Lower leg skin (tissue), 4 donors: ENCODE measurements at regions not wholly inside any gene's neighbourhood (a gene's known extent, or its start where the extent isn't known, plus 50 kb on each side); places are given as distances from the start of the nearest gene placed in this dataset.

Experiments used
- DNase-seq, 2 donors: peaks; one replicate each; pipeline ENCODE4 v3.0.0-alpha.2; 2019; ENCODE audit warnings: low spot score in 2 of 2
- H3K4me3 ChIP-seq: fragments of 200-600 bp; sonication (generic); 2 replicates; pipeline ENCODE4 v1.5.1; 2017; ENCODE audit warnings: mild to moderate bottlenecking, low read depth; ENCODE audit not compliant: poor library complexity, severe bottlenecking
- CTCF ChIP-seq, 3 donors: fragments of 450-650 bp; IDR thresholded peaks; one replicate each; pipeline ENCODE4 v1.5.1; 2016; ENCODE audit warnings: antibody characterized with exemption in 3 of 3, mild to moderate bottlenecking in 3 of 3, moderate library complexity in 2 of 3
- POLR2A ChIP-seq, 2 donors: fragments of 450-650 bp; IDR thresholded peaks; one replicate each; pipeline ENCODE4 v1.6.1; 2016 to 2017; ENCODE audit warnings: antibody characterized with exemption in 2 of 2, mild to moderate bottlenecking in 1 of 2, moderate library complexity in 1 of 2
- WGBS, 2 donors: methylation state at CpG; one replicate each; pipeline ENCODE4 v1.1.5; 2018; 5-methylcytosine and 5-hydroxymethylcytosine counted together
- intact Hi-C: fragments of 100-400 bp; cut with DNase I; formaldehyde crosslinking; loops from one replicate; pipeline ENCODE4 v1.15.0; 2023; ENCODE audit warnings: low total_unique reads

DNA sequence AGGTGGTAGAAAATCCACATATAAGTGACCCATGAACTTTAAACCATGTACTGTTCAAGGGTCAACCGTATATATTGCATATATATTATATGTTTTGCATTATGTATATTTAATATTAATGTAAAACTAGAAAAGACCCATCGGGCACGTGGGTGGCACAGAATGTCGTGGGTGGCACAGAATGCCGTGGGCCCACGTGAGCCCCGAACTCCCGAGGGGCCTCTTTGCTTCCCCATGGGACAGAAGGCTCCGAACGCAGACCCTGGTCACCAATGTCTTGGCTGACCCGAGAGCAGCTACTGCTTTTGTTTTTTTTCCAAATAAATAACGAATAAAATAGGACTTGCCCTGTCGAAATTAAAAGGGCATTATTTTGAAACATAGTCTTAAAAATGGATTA lies 415.4 kb downstream of the BRD1 start:
- peak in 1 of 2 donors; percentile 59 for DNase-seq
- intact Hi-C loops = no loop called here
- no peak overlapping the region for H3K4me3 ChIP-seq
- 83 to 89% methylated on average over 13 of the region's 13 CpGs for WGBS, 2 donors
- TF ChIP-seq POLR2A (IDR thresholded peaks at IDR 0.05) (no peak), CTCF (IDR thresholded peaks at IDR 0.05) (no peak)

DNA sequence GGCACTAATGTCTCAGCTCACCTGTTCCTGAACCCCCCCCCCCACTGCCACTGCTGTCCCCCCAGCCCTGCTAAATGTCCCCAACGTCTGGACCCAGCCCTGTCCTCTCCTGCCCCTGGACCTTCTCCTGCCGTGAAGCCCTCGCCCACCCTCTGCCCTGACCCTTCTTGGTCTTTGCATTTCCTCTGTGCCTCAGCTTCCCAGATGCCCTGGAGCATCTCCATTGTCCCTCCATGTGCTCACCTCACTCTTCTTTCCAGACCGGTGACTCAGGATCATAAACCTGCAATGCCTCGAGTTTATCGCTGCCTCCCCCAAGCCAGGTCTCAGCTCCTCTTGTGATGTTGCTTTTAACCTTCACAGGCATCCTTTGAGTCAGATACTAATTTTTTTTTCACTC lies 416.4 kb downstream of the BRD1 start:
- no peak overlapping the region for H3K4me3 ChIP-seq
- no peak for TF ChIP-seq CTCF (IDR thresholded peaks at IDR 0.05)
- TF ChIP-seq POLR2A (IDR thresholded peaks at IDR 0.05) = no peak
- intact Hi-C loops = no loop called here
- 54 to 60% methylated on average over 6 of the region's 6 CpGs for WGBS, 2 donors
- peak in 1 of 2 donors; percentile 31 for DNase-seq

- 38 to 47% methylated on average over 8 of the region's 8 CpGs for WGBS, 2 donors
- intact Hi-C loops = no loop called here
- H3K4me3 ChIP-seq = no peak overlapping the region
- TF ChIP-seq POLR2A (IDR thresholded peaks at IDR 0.05) (no peak), CTCF (IDR thresholded peaks at IDR 0.05) (no peak)
- DNase-seq = peak; percentile 4 to 21
These were observed 419.4 kb downstream of the BRD1 start for GRCh38 chr22:49408102-49408836.

DNA sequence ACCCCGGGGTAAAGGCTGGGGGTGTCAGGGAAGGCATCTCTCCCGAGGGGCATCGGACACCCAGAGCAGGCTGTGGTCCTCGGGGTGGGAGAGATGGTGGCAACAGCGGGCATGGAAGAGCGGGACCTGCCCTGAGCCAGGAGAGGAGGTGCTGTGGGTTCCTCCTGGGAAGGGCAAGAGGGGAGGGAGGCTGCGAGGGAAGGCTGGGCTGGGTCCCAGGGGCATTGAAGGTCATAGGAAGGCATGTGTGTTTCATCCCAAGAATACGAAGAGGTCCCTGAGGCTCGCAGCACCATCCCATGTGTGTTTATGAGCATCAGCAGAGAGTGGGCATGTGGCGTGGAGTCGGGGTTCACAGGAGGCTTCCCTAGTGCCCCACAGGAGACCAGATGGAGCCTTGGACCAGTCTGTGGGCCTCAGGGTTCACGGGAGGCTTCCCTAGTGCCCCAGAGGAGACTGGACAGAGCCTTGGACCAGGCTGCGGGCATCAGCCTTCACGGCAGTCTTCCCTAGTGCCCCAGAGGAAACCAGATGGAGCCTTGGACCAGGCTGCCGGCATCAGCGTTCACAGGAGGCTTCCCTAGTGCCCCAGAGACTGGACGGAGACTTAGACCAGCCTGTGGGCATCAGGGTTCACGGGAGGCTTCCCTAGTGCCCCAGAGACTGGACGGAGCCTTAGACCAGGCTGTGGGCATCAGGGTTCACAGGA lies 420.6 kb downstream of the BRD1 start:
- intact Hi-C loops = no loop called here
- TF ChIP-seq POLR2A (IDR thresholded peaks at IDR 0.05) (no peak), CTCF (IDR thresholded peaks at IDR 0.05) (no peak)
- DNase-seq = peak in 1 of 2 donors; percentile 2
- 75 to 80% methylated on average over 12 to 17 of the region's 19 CpGs for WGBS, 2 donors
- no peak overlapping the region for H3K4me3 ChIP-seq

DNA sequence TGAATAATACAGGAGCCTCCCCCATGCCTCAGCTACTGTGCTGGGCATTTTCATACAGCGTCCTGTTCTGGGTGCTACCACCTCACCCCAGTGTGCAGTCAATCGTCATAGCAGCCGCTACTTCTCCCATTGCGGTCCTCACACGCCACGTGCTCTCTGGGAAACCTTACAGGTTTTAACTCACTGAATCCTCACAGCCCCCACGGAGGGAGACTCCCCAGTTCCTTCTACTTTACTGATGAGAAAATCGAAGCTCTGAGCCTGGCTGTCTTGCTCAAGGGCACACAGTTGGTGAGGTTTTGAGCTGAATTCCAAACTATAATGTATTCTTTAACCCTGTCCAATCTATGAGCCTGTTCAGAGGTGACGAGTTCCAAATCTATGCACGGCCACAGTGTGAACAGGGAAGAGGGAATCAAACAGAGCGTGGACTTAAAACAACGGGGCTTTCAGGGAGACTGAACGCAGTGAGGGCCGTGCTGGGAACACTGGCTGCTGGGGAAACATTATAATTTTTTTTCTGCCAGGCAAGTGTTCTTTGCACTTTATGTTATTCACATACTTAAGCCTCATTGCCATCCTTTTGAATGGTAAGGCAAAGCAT lies 421.5 kb downstream of the BRD1 start:
- peak; percentile 3 to 68 for DNase-seq
- TF ChIP-seq POLR2A (IDR thresholded peaks at IDR 0.05) (no peak), CTCF (IDR thresholded peaks at IDR 0.05) (no peak)
- WGBS, 2 donors = 64 to 71% methylated on average over 14 of the region's 14 CpGs
- H3K4me3 ChIP-seq = no peak overlapping the region
- intact Hi-C loops = no loop called here
